NCI-H2029 (cell line): ENCODE measurements at regions not wholly inside any gene's neighbourhood (a gene's known extent, or its start where the extent isn't known, plus 50 kb on each side); places are given as distances from the start of the nearest gene placed in this dataset.
"Not testable (repeated sequence)": the region's sequence is repeated elsewhere in the genome, so short reads cannot be mapped to it uniquely, and the experiment has no call there.

Source experiments
- DNase-seq: peaks from one replicate; lab custom pipeline; 2025; lab: John Stamatoyannopoulos, UW

GRCh38 chr5:164119806-164120447 is 614.5 kb downstream of the MAT2B start:
- no peak for DNase-seq

- DNase-seq, result no peak
Measured at GRCh38 chr5:164127527-164127926, 622.1 kb downstream of the MAT2B start.

GRCh38 chr5:164132358-164132757 is 626.9 kb downstream of the MAT2B start:
- no peak for DNase-seq

- no peak for DNase-seq
Measured at GRCh38 chr5:164137095-164137494, 631.7 kb downstream of the MAT2B start.

GRCh38 chr5:164139423-164139822 is 634.0 kb downstream of the MAT2B start:
- no peak for DNase-seq

- no peak for DNase-seq
Measured at GRCh38 chr5:164145458-164145857, 640.0 kb downstream of the MAT2B start.

- DNase-seq, result no peak
Measured at GRCh38 chr5:164146223-164146622, 640.8 kb downstream of the MAT2B start.

GRCh38 chr5:164148292-164148691 is 642.9 kb downstream of the MAT2B start:
- no peak for DNase-seq

- DNase-seq, result not testable (repeated sequence)
Measured at GRCh38 chr5:164152539-164152938, 647.1 kb downstream of the MAT2B start.

GRCh38 chr5:164153469-164154172 is 648.2 kb downstream of the MAT2B start:
- DNase-seq, result no peak

GRCh38 chr5:164170814-164171213 is 665.4 kb downstream of the MAT2B start:
- DNase-seq, result no peak

GRCh38 chr5:164175083-164175482 is 669.7 kb downstream of the MAT2B start:
- no peak for DNase-seq

GRCh38 chr5:164179406-164179805 is 674.0 kb downstream of the MAT2B start:
- no peak for DNase-seq

- DNase-seq, result no peak
Measured at GRCh38 chr5:164181604-164182003, 676.2 kb downstream of the MAT2B start.

- no peak for DNase-seq
Measured at GRCh38 chr5:164184158-164184557, 678.7 kb downstream of the MAT2B start.

- no peak for DNase-seq
Measured at GRCh38 chr5:164185000-164185399, 679.6 kb downstream of the MAT2B start.

GRCh38 chr5:164186550-164186949 is 681.1 kb downstream of the MAT2B start:
- no peak for DNase-seq

- no peak for DNase-seq
Measured at GRCh38 chr5:164187785-164188184, 682.4 kb downstream of the MAT2B start.

- no peak for DNase-seq
Measured at GRCh38 chr5:164188733-164189148, 683.3 kb downstream of the MAT2B start.

GRCh38 chr5:164191240-164191639 is 685.8 kb downstream of the MAT2B start:
- DNase-seq, result no peak

- DNase-seq, result no peak
Measured at GRCh38 chr5:164202338-164202737, 696.9 kb downstream of the MAT2B start.

GRCh38 chr5:164203581-164204225 is 698.3 kb downstream of the MAT2B start:
- no peak for DNase-seq

- DNase-seq, result no peak
Measured at GRCh38 chr5:164204338-164204946, 699.0 kb downstream of the MAT2B start.
